Superior temporal gyrus (tissue), 1 donor: ENCODE measurements at regions not wholly inside any gene's neighbourhood (a gene's known extent, or its start where the extent isn't known, plus 50 kb on each side); places are given as distances from the start of the nearest gene placed in this dataset.
A peak's percentile ranks its signal among the peaks of the same experiment; 100 is the strongest.

Source experiments
- DNase-seq: peaks from one replicate; pipeline ENCODE4 v3.0.0-alpha.2; 2016; ENCODE audit errors: extremely low spot score

DNA sequence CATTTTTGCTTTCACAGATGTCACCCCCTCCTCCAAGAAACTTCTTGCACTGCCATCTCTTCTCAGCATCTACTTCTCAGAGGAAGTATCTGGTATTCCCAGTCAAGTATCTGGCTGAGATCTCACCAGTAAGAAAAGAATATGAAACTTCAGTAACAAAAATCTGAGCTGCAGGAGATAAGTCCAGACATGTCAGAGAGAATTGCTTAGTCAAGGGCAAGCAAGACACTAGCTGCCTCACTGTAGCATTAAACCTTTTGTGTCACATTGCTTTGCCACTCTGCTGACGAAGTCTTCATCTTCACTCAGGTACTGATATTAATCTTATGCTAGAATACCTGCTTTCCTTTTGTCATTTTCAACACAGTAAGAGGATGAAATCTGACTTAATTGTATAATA, 70.6 kb upstream of the ZC3H12C start:
- DNase-seq, result no peak

DNA sequence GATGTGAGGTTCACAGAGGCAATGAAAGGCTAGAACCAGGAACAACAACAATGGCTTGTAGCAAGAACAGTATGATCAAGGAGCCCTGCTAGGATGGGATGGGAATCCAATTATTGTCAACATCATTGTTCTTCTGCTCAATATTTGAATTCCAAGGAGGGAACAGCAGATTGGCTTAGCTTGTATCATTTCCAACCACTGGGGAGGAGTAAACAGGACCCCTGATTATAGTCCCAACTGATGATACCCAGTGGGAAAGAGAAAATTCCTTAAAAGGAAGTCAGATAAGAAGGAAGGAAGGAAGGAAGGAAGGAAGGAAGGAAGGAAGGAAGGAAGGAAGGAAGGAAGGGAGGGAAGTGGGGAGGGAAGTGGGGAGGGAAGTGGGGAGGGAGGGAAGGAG, 69.5 kb upstream of the ZC3H12C start:
- no peak for DNase-seq

GRCh38 chr11:110026858-110027626, 66.2 kb upstream of the ZC3H12C start:
- DNase-seq, result peak; percentile 82

GRCh38 chr11:110027627-110028371, 65.4 kb upstream of the ZC3H12C start:
- no peak for DNase-seq

DNA sequence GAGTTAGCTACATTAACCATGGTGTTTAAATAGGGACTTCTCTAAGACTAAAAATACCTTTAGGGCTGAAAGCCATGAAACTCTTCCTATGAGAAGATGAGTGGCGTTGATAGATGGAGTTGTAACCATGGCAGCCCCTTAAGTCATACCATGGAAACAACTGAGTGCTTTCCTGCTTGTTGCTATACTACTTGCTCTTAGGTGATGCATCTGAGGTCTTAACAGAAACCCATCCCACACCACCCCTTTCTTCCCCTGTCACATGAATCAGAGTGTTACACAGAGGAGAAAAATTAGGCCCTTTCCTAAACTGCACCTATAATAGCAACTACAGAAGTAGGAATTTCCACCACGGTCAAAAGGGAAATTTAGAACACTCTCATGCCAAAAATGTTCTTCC, 64.3 kb upstream of the ZC3H12C start:
- no peak for DNase-seq

GRCh38 chr11:110029714-110030113, 63.5 kb upstream of the ZC3H12C start:
- no peak for DNase-seq

DNA sequence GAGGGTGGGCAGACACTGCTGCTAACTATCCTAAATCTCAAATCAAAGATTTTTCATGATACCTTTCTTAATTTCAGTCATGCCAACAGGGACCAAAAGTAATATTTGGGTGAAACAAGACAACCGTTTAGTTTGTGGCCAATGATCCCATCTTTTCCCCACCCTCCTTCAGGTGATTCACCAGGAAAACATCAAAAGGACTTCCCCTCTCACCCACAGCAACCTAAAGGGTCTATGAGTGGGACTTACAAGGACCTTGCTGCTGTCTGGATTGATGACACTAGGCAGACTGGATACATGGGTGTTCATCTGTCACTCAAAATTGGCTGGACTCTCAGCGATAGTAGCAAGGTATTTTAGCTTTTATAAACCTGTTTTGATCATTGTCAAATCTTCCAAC, 62.0 kb upstream of the ZC3H12C start:
- no peak for DNase-seq

DNA sequence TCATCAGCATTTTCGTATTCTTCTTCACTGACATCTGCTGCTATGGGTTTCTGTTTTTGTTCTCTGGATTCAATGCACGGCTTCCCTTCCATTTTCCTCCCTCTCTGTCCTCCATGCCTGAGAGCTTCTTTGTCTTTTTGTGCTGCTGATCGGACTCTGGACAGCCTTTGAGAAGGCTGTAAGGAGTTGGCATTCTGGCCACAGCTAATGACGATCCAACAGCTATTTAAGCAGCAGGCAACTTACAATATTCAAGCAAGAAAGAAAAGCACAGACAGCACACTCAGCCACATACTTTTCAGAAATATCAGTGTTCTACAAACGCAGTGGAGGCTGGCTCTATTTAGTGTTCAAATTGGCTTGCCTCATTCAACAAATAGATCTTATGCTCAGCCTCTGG, 60.9 kb upstream of the ZC3H12C start:
- peak; percentile 47 for DNase-seq

- DNase-seq, result no peak
These were observed 60.1 kb upstream of the ZC3H12C start for GRCh38 chr11:110032957-110033570.

DNA sequence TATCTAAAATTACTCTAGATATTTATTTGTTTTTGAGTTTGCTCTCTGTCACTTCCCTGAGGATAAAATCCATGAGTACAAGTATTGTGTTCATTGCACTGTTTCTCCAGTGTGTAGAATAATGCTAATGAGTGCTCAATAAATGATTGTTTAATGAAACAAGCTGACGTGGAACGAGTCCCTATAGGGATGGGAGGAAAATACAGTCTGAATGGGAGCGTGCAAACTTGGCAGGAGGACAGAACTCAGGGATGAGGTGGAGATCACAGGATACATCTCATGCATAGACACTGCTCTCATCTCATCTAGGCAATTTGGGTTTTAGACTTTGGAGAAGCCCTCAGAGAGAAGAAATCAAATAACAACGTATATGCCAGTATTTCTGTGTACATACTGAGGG, 58.4 kb upstream of the ZC3H12C start:
- no peak for DNase-seq

DNA sequence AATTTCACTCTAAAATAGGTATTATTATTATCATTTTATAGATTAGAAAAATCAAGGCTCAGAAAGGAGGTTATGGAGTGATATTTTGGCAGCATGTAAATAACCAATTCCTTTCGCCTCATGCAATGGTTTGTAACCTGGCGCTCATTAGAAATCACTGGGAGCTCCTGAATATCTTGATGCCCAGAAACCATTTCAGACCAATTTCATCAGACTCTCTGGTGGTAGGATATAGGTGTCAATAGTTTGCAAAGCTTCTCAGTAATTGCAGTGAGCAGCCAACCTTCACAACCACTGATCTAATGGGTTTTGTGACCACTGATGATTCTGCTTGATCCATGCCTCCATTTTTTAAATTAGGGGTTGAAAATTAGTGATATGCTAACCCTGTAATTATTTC, 57.8 kb upstream of the ZC3H12C start:
- no peak for DNase-seq

GRCh38 chr11:110038201-110038600, 55.0 kb upstream of the ZC3H12C start:
- no peak for DNase-seq
